ENCODE measurements at regions not wholly inside any gene's neighbourhood (a gene's known extent, or its start where the extent isn't known, plus 50 kb on each side); places are given as distances from the start of the nearest gene placed in this dataset.
"Not testable (repeated sequence)": the region's sequence is repeated elsewhere in the genome, so short reads cannot be mapped to it uniquely, and the experiment has no call there.

DNA sequence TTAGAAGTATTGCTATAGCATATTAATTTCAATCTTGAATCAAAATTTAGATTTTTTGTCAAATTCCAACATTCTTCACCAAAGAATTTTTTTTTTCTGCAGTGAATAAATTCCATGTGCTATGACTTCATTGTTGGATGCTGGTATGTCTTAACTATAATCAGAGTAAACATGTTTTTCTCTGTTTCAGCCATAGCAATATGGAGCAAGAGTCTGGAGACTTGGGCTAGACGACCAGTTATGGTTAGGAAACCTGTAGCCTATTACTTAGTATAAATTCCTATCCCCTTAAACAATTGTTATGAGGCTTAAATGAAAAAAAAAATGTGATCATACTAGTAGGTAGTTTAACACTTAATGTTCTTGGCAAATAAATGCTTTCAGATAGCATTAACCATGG lies 431.9 kb upstream of the FRG2C start:
- no peak for TF ChIP-seq CTCF (IDR thresholded peaks at IDR 0.05; ENCODE audit: low read depth, low read length, missing control alignments)
- no peak overlapping the region for H3K4me3 ChIP-seq (replicated peaks; ENCODE audit: low read depth, low read length)
- DNase-seq (ENCODE audit: extremely low read depth, low read depth) = no peak

DNA sequence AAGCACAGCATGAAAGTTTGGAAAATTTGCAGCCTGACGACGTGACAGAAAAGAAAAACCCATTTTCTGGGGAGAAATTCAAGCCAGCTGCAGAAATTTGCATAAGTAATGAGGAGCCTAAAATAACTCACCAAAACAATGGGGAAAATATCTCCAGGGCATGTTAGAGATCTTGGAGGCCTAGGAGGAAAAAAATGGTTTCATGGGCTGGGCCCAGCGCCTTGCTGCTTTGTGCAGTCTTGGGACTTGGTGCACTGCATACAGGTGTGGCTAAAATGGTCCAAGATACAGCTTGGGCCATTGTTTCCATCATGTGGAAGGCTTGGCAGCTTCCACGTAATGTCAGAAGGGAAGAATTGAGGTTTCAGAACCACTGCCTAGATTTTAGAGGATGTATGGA lies 428.5 kb upstream of the FRG2C start:
- DNase-seq (ENCODE audit: extremely low read depth, low read depth) = no peak
- H3K4me3 ChIP-seq (replicated peaks; ENCODE audit: low read depth, low read length) = no peak overlapping the region
- TF ChIP-seq CTCF (IDR thresholded peaks at IDR 0.05; ENCODE audit: low read depth, low read length, missing control alignments) = no peak

DNA sequence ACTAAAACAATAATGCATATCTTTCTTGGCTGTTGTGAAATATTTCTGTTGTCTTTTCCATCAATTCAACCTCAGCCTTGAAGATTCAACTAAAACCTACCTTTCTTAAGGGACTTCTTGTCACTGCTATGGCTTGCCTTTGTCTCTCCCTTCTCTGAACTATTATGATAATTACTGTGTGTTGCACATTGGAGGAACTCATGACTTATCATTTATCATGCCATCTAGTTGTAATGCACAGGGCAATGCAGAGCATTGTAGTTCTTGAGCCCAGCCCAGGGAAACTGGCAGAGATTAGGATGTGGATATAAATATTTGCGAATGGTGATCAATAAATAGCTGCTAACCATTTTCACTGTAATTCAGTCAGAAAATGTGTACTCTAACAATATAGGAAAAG lies 427.1 kb upstream of the FRG2C start:
- DNase-seq (ENCODE audit: extremely low read depth, low read depth) = no peak
- TF ChIP-seq CTCF (IDR thresholded peaks at IDR 0.05; ENCODE audit: low read depth, low read length, missing control alignments) = no peak
- no peak overlapping the region for H3K4me3 ChIP-seq (replicated peaks; ENCODE audit: low read depth, low read length)

DNA sequence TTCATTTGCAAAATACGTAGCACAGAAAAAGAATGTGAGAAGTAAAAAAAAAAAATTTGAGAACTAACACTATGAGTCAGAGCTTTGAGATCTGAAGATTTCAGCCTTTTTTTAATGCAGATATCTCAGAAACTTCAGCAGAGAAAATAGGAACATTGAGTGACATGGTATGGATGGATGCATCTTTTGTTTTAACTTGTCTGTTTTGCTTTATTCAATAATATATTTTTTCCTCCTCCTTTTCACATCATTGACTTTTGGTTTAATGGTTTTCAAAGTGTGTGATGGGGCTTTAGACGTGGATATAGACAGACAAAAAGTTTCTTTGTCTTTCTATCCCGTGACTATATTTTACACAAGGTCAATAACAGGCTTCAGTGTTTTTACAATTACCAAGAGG lies 426.7 kb upstream of the FRG2C start:
- H3K4me3 ChIP-seq (replicated peaks; ENCODE audit: low read depth, low read length) = no peak overlapping the region
- no peak for TF ChIP-seq CTCF (IDR thresholded peaks at IDR 0.05; ENCODE audit: low read depth, low read length, missing control alignments)
- DNase-seq (ENCODE audit: extremely low read depth, low read depth) = no peak

DNA sequence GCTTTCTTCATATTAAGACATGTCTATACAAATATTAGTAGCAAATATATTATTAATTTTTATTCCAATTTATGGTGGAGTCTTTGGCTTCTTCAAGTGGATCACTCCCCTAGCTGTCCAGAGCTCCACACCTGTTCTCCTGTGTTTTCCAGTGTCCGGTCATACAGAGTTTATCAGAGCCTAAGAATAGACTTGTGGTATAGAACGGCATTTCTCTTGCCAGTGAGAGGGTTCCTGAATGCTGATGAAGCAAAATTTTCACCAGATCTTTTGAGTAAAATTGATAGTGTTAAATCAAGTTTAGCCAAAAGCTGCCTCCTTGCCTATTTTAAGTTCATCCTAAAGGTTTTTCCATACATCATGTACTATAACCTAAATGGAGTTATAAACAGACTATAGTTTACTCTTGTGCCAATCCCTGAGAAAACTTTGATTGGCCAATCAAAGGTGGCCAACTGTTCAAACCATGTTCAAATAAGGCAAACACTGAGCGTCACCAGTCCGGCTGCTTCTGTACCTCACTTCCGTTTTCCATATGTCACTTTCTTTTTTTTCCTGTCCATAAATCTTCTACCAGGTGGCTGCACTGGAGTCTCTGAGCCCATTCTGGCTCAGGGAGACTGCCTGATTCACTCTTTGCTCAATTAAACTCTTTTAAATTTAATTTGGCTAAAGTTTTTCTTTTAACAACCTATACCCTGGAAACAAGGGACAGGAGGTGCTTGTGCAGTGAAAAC lies 422.7 kb upstream of the FRG2C start:
- not testable (repeated sequence) for H3K4me3 ChIP-seq (replicated peaks; ENCODE audit: low read depth, low read length); DNase-seq (ENCODE audit: extremely low read depth, low read depth)

- no peak for TF ChIP-seq CTCF (IDR thresholded peaks at IDR 0.05; ENCODE audit: low read depth, low read length, missing control alignments)
These were observed 422.0 kb upstream of the FRG2C start for GRCh38 chr3:75242012-75242735.

GRCh38 chr3:75248974-75249373 lies 415.2 kb upstream of the FRG2C start:
- H3K4me3 ChIP-seq (replicated peaks; ENCODE audit: low read depth, low read length) = no peak overlapping the region
- no peak for DNase-seq (ENCODE audit: extremely low read depth, low read depth)
- TF ChIP-seq CTCF (IDR thresholded peaks at IDR 0.05; ENCODE audit: low read depth, low read length, missing control alignments) = no peak

More at GRCh38 chr3:75242012-75242735, 422.0 kb upstream of the FRG2C start:
- no peak for DNase-seq (ENCODE audit: extremely low read depth, low read depth)
- H3K4me3 ChIP-seq (replicated peaks; ENCODE audit: low read depth, low read length) = no peak overlapping the region
